NCI-H1092 treated with DMSO at 0.1 percent for 48 hours (cell line): ENCODE measurements at regions not wholly inside any gene's neighbourhood (a gene's known extent, or its start where the extent isn't known, plus 50 kb on each side); places are given as distances from the start of the nearest gene placed in this dataset.

Source experiments
- DNase-seq: peaks from one replicate; lab custom pipeline; 2025; lab: John Stamatoyannopoulos, UW

DNA sequence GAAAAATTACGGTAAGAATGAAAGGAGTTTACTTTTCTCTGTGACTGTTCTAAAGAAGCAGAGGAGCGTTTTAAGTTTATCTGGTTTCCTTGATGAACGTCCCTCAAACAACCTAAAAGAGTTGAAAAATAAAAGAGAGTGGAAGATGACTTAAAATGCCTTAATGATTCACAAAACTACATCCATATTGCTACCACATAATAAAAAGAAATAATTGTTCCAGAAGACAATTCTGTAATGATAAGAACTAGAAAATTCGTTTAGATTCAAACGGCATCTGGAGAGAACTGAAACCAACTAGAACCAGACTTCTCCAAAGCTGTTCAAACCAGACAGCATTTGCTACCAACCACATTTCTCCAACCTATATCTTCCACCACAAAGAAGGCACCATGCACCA lies 68.1 kb downstream of the TEKT4 start:
- DNase-seq: no peak

DNA sequence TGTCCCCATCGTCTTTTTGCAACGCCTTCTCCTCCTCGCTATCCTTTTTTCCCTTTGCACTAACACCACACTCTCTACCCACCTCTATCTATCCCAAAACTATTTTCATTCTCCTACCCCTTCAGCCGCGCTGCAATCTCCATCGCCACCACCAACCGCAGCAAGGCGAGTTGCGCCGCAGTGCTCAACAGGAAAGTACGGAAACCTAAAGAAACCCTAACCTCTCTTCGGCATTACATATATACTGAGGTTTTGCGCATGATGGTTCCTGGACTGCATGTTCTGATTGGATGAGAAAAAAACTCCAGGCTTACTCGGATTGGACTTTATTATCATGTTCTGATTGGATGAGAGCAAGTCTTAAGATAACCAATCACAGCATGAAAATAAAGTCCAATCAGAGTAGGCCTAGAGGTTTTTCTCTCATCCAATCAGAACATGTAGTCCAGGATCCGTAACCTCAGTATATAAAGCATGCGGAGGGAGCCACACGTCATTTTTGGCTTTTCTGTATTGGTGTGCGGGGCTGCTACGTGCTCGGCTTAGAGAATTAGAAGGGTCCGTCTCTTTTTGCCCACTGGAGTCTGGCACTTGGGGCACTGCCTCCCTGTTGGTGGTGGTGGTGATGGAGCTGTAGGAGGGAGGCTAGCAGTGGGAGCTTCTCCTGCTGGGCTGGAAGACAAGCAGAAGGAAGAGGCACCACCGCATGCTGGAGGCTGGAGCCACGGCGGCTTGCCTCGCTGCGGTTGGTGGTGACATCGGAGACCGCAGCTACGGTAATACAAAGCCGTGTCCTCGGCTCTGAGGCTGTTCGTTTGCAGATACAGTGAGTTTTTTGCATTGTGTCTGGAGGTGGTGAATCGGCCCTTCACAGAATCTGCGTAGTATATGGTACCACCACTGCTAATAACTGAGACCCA lies 76.1 kb downstream of the TEKT4 start:
- DNase-seq: no peak

DNA sequence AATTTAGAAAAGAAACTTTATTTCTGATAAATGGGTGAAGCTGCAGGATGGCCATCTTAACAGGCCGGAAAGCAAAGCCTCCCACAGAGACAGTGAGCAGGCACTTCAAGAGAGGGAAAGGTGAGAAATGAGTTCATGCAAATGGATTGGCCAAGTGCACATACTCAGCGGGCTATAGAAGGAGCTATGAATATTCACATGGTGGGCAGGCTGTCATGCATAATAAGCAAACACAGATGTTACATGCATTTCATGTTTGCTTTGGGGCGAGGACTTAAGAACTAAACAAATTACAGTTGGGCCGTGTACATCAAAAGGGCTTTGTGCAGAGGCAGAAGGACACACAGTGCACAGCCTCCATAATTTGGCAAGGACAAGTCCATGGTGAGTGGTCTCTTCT lies 69.8 kb upstream of the MAL start:
- no peak for DNase-seq

DNA sequence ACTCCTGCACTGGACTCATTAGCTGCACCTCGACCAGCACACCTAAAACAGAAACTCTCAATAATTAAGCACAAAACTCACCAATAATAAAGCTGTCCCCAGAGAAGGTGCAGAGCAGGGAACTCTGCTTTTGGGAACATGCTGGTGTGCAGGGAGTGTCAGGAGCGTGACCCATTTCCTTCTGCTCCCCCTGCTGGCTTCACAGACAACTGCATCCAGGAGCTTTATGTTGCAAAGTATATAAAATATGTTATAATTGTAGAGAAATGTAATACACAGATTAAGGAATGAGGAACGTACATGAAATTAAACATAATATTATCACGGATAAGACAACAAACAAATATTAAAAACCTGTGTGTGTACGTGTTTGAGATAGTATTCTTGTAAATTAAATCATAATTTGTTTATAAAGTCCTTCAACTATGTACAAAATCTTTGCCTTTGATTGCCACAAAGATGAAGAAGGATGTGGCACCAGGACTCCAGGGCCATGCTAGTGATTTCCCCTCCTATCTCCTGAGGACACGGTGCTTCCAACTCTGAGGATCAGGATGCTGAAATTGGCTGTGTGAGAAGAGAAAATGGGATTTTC lies 68.6 kb upstream of the MAL start:
- peak; percentile 14 for DNase-seq

GRCh38 chr2:94958245-94958644 lies 67.3 kb upstream of the MAL start:
- DNase-seq: no peak

- DNase-seq: no peak
Measured at GRCh38 chr2:94960266-94960665, 65.2 kb upstream of the MAL start.

GRCh38 chr2:94960751-94961150 lies 64.8 kb upstream of the MAL start:
- no peak for DNase-seq

GRCh38 chr2:94964193-94964592 lies 61.3 kb upstream of the MAL start:
- no peak for DNase-seq

- DNase-seq: no peak
Measured at GRCh38 chr2:94966689-94967088, 58.8 kb upstream of the MAL start.

DNA sequence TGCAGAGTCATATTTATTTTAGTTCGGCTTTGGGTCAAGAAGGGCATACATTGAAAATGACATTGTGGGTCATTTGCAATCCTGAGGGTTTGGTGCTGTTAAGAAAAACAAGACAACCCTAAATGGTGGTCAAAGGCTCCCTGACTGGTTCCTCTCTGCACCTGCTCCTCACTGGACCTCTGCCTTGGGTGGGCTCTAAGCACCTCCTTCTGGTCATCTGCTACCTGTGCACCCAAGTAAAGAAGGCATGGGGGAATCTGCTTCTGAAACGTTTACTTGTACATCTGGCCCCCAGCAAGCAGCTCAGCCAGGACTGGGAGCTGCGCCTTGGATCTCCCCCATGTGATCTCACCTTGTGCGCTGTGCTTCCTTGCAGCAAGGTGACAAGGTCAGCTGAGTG lies 55.2 kb upstream of the MAL start:
- no peak for DNase-seq
